CD4-positive, alpha-beta T cell treated with Interleukin-12 subunit alpha and Interleukin-12 subunit beta, for 1 hour (primary cell): ENCODE measurements at regions not wholly inside any gene's neighbourhood (a gene's known extent, or its start where the extent isn't known, plus 50 kb on each side); places are given as distances from the start of the nearest gene placed in this dataset.
"Not testable (repeated sequence)": the region's sequence is repeated elsewhere in the genome, so short reads cannot be mapped to it uniquely, and the experiment has no call there.

Source experiments
- DNase-seq: peaks from one replicate; pipeline ENCODE4 v3.0.0-alpha.2; 2020

- not testable (repeated sequence) for DNase-seq
These were observed 131.7 kb downstream of the TNFRSF13B start for GRCh38 chr17:16840219-16840618.

- not testable (repeated sequence) for DNase-seq
These were observed 132.4 kb downstream of the TNFRSF13B start for GRCh38 chr17:16839242-16840175.

- DNase-seq, result not testable (repeated sequence)
These were observed 133.1 kb downstream of the TNFRSF13B start for GRCh38 chr17:16838795-16839194.

- DNase-seq, result not testable (repeated sequence)
These were observed 133.6 kb downstream of the TNFRSF13B start for GRCh38 chr17:16838287-16838686.

GRCh38 chr17:16837468-16838266 lies 134.3 kb downstream of the TNFRSF13B start:
- not testable (repeated sequence) for DNase-seq

GRCh38 chr17:16836315-16836915 lies 135.5 kb downstream of the TNFRSF13B start:
- DNase-seq, result not testable (repeated sequence)

GRCh38 chr17:16833517-16833916 lies 138.4 kb downstream of the TNFRSF13B start:
- DNase-seq, result not testable (repeated sequence)

- not testable (repeated sequence) for DNase-seq
These were observed 139.1 kb downstream of the TNFRSF13B start for GRCh38 chr17:16832853-16833252.

- not testable (repeated sequence) for DNase-seq
These were observed 139.7 kb downstream of the TNFRSF13B start for GRCh38 chr17:16832206-16832605.

GRCh38 chr17:16830770-16831169 lies 140.7 kb downstream of the CCDC144A start:
- DNase-seq, result not testable (repeated sequence)

- not testable (repeated sequence) for DNase-seq
These were observed 140.2 kb downstream of the CCDC144A start for GRCh38 chr17:16830219-16830618.
